Pancreas (tissue), 10 donors: ENCODE measurements at regions not wholly inside any gene's neighbourhood (a gene's known extent, or its start where the extent isn't known, plus 50 kb on each side); places are given as distances from the start of the nearest gene placed in this dataset.

Experiments
- ATAC-seq, 4 donors: fragments of 200-7000 bp; cut with Tn5 transposase; one replicate each; pipeline versions ENCODE4 v1.8.0 to v1.9.1; 2020; ENCODE audit warnings: mild to moderate bottlenecking in 4 of 4, moderate library complexity in 4 of 4
- DNase-seq, 6 donors: peaks; one replicate each; pipeline ENCODE4 v3.0.0-alpha.2; 2020
- FAIRE-seq: peaks from 2 replicates; lab custom pipeline; 2012; peaks lifted over from hg19 to GRCh38; lab: Jason Lieb, UNC
- H3K27ac ChIP-seq, 4 donors: fragments of 200-600 bp; sonication (generic); 1 replicate in 3 of 4; 2 replicates in 1 of 4; pipeline versions ENCODE4 v1.5.0 to v1.8.0; 2020
- H3K27me3 ChIP-seq, 4 donors: fragments of 200-600 bp; one replicate each; pipeline ENCODE4 v1.8.0; 2021
- H3K36me3 ChIP-seq, 3 donors: fragments of 200-600 bp; sonication (generic) in 1 of 3; one replicate each; pipeline versions ENCODE4 v1.5.0 to v1.8.0; 2020 to 2021
- H3K4me1 ChIP-seq, 3 donors: fragments of 200-600 bp; one replicate each; pipeline ENCODE4 v1.8.0; 2021
- H3K4me3 ChIP-seq, 4 donors: fragments of 200-600 bp; sonication (generic) in 2 of 4; one replicate each; pipeline versions ENCODE4 v1.5.0 to v1.8.0; 2020 to 2021
- H3K9me3 ChIP-seq, 4 donors: fragments of 200-600 bp; one replicate each; pipeline ENCODE4 v1.8.0; 2021
- WGBS, 2 donors: extraction: QIAGEN DNeasy Blood & Tissue Kit; methylation state at CpG; one replicate each; pipeline ENCODE4 v1.1.7; 2013; 5-methylcytosine and 5-hydroxymethylcytosine counted together
- intact Hi-C, 3 donors: fragments of 100-400 bp; cut with DNase I; formaldehyde crosslinking; loops; one replicate each; pipeline versions ENCODE4 v1.11.1 to v1.14.2; 2022
- TF ChIP-seq, protein P1 (sequence below), 4 donors: fragments of 200-600 bp; sonication (generic) in 3 of 4; IDR thresholded peaks; one replicate each; pipeline versions ENCODE4 v1.5.0 to v1.8.0; 2021; ENCODE audit warnings: antibody characterized with exemption in 4 of 4
- donor health status: healthy with polysubstance abuse.
- donor health status: DM: no; HTN: no; CAD: no; lungs with moderate emphysema.
- donor health status: DM: no; HTN: no; CAD: no.
- donor health status: control.
- donor health status: control.
- donor health status: Bipolar disorder and iron deficiency.
- donor health status: DM: yes; HTN: yes; CAD: no.
- donor health status: DM: no; HTN: no; CAD: no.
- donor health status: DM: no; HTN: no; CAD: no.
- donor health status: DM: yes; HTN: yes; CAD: no.

- FAIRE-seq (no peak), DNase-seq (no peak), ATAC-seq (no peak)
- Histone ChIP-seq H3K4me3 (no peak overlapping the region), H3K4me1 (no peaks in the 10 kb centered on the region), H3K36me3 (no peaks in the 10 kb centered on the region), H3K27me3 (no peaks in the 10 kb centered on the region), H3K27ac (no peak overlapping the region), H3K9me3 (no peaks in the 10 kb centered on the region)
- WGBS, 2 donors: 21% methylated on average over 2 of the region's 2 CpGs
- intact Hi-C loops: no loop called here
- TF ChIP-seq, protein P1, sequence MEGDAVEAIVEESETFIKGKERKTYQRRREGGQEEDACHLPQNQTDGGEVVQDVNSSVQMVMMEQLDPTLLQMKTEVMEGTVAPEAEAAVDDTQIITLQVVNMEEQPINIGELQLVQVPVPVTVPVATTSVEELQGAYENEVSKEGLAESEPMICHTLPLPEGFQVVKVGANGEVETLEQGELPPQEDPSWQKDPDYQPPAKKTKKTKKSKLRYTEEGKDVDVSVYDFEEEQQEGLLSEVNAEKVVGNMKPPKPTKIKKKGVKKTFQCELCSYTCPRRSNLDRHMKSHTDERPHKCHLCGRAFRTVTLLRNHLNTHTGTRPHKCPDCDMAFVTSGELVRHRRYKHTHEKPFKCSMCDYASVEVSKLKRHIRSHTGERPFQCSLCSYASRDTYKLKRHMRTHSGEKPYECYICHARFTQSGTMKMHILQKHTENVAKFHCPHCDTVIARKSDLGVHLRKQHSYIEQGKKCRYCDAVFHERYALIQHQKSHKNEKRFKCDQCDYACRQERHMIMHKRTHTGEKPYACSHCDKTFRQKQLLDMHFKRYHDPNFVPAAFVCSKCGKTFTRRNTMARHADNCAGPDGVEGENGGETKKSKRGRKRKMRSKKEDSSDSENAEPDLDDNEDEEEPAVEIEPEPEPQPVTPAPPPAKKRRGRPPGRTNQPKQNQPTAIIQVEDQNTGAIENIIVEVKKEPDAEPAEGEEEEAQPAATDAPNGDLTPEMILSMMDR (IDR thresholded peaks at IDR 0.05): no peak
These were observed 914.9 kb upstream of the PCDH7 start for GRCh38 chr4:29805245-29805644.

DNA sequence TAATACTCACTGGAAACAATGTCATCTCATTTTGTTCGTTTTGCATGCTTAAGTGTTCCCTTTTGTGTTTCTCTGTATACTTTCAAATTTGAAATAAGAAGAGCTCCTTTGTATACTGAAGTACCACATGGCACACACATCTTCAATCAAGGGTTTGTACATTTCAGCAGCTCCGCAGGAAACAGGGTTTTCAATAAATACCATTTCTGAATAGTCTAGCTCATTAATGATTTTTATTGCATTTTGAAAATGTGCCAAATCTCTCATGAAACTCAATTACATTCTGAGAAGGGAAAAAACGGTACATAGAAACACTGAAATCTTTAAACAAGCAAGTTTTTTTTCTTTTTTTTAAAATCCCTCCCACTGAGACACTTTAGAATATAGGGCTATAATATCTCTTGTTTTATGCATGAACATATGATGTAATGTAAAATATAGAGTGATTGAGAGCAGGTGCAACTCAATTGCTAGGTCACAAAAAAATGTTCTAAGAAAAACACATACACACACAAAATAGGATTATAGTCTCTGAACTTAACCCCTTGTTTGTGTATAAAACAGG lies 914.2 kb upstream of the PCDH7 start:
- ATAC-seq (no peak), FAIRE-seq (no peak), DNase-seq (no peak)
- Histone ChIP-seq H3K9me3 (no peaks in the 10 kb centered on the region), H3K27me3 (no peaks in the 10 kb centered on the region), H3K36me3 (no peaks in the 10 kb centered on the region), H3K4me1 (no peaks in the 10 kb centered on the region), H3K27ac (no peak overlapping the region), H3K4me3 (no peak overlapping the region)
- intact Hi-C loops: no loop called here
- TF ChIP-seq, protein P1 (IDR thresholded peaks at IDR 0.05): no peak
- 24 to 31% methylated on average over 3 of the region's 3 CpGs for WGBS, 2 donors

DNA sequence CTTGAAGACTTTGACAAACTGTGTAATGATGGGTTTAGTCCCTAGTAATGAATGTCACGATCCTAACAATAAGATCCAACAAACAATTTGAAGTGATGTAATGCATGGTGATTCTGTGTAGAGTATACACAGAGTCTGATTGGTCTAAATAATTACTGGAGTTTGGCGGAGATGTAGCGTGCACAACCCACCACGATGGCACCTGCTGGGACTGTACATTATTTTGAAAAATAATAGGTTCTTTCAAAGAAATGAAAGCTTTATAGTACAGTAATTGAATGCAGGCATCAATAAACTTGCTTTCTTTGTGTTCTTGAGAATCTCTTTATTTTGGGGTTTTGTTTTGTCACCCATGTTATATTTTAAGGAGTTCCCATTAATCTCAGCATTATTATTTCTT lies 902.2 kb upstream of the PCDH7 start:
- intact Hi-C loops: no loop called here
- ATAC-seq: no peak
- Histone ChIP-seq H3K9me3 (no peaks in the 10 kb centered on the region), H3K27me3 (no peaks in the 10 kb centered on the region), H3K27ac (no peak overlapping the region), H3K36me3 (no peaks in the 10 kb centered on the region), H3K4me1 (no peaks in the 10 kb centered on the region), H3K4me3 (no peak overlapping the region)
- TF ChIP-seq, protein P1 (IDR thresholded peaks at IDR 0.05): no peak
- WGBS, 2 donors: 64 to 73% methylated on average over 4 of the region's 4 CpGs
- DNase-seq: no peak
- no peak for FAIRE-seq

DNA sequence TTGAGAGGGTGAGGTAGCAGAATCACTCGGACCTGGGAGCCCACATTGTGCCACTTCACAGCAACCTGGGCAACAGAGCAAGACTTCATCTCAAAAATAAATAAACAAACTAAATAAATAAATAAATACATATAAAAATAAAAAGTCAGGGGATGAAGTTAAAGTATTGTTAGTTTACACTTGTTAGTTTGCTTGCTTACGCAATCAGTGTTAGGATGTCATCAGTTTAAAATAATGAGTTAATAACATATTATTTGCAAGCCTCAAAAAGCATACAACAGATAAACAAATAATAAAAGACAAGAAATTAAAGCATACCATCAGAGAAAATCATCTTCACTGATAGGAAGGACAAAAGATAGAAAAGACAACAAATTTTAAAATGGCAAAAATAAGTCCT lies 891.1 kb upstream of the PCDH7 start:
- no peak overlapping the region for H3K4me3 ChIP-seq
- H3K27me3 ChIP-seq: no peaks in the 10 kb centered on the region
- FAIRE-seq (no peak), ATAC-seq (no peak), DNase-seq (no peak)
- no peaks in the 10 kb centered on the region for H3K9me3 ChIP-seq
- H3K27ac ChIP-seq: no peak overlapping the region
- 55 to 70% methylated on average over 2 of the region's 2 CpGs for WGBS, 2 donors
- intact Hi-C loops: no loop called here
- H3K4me1 ChIP-seq: no peaks in the 10 kb centered on the region
- H3K36me3 ChIP-seq: no peaks in the 10 kb centered on the region
- TF ChIP-seq, protein P1 (IDR thresholded peaks at IDR 0.05): no peak

DNA sequence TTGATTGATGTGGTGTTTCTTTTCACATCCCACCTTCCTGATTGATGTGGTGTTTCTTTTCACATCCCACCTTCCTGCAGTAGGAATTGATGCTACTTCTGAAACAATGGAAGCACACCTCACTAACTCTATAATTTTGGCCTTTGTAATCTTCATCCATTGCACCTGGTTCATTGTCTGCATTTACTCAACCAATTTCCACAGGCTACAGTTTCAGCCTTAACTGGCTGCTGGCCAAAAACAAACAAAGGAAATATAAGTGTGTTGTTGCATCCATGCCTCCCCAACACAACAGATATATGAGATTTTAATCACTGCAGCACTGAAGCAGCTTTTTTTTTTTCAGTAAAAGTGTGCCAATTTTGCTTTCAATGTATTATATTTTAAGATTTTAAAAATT lies 867.6 kb upstream of the PCDH7 start:
- H3K27me3 ChIP-seq: no peaks in the 10 kb centered on the region
- H3K4me3 ChIP-seq: no peak overlapping the region
- H3K27ac ChIP-seq: no peak overlapping the region
- H3K9me3 ChIP-seq: no peaks in the 10 kb centered on the region
- FAIRE-seq (no peak), DNase-seq (no peak), ATAC-seq (no peak)
- TF ChIP-seq, protein P1 (IDR thresholded peaks at IDR 0.05): no peak
- intact Hi-C loops: no loop called here
- H3K4me1 ChIP-seq: no peaks in the 10 kb centered on the region
- H3K36me3 ChIP-seq: no peaks in the 10 kb centered on the region
